Mucosa of descending colon (tissue), 3 donors: ENCODE measurements at regions not wholly inside any gene's neighbourhood (a gene's known extent, or its start where the extent isn't known, plus 50 kb on each side); places are given as distances from the start of the nearest gene placed in this dataset.

Source experiments
- ATAC-seq: fragments of 200-7000 bp; cut with Tn5 transposase; one replicate; pipeline ENCODE4 v1.9.1; 2020; ENCODE audit warnings: mild to moderate bottlenecking, moderate library complexity
- DNase-seq, 3 donors: peaks; one replicate each; pipeline ENCODE4 v3.0.0-alpha.2; 2020
- H3K36me3 ChIP-seq: fragments of 200-600 bp; one replicate; pipeline ENCODE4 v1.8.0; 2021; ENCODE audit warnings: low read depth, mild to moderate bottlenecking
- H3K4me1 ChIP-seq: fragments of 200-600 bp; one replicate; pipeline ENCODE4 v1.8.0; 2021; ENCODE audit warnings: low read depth, mild to moderate bottlenecking
- H3K4me3 ChIP-seq: fragments of 200-600 bp; one replicate; pipeline ENCODE4 v1.8.0; 2021; ENCODE audit warnings: mild to moderate bottlenecking
- H3K9me3 ChIP-seq: fragments of 200-600 bp; one replicate; pipeline ENCODE4 v1.8.0; 2021; ENCODE audit warnings: mild to moderate bottlenecking
- intact Hi-C, 2 donors: fragments of 100-400 bp; cut with DNase I in 1 of 2; cut with micrococcal nuclease in 1 of 2; formaldehyde crosslinking; loops; one replicate each; pipeline versions ENCODE4 v1.11.0 to v1.11.1; 2022; cut with DNase I, micrococcal nuclease
- TF ChIP-seq, protein P1 (sequence below): fragments of 200-600 bp; IDR thresholded peaks from one replicate; pipeline ENCODE4 v1.8.0; 2022; ENCODE audit warnings: antibody characterized with exemption, mild to moderate bottlenecking
- donor health status: DM: no; HTN: no; CAD: no; lungs with moderate emphysema.
- donor health status: DM: no; HTN: no; CAD: no.
- donor health status: DM: no; HTN: yes; CAD: no.

- Histone ChIP-seq H3K9me3 (no peaks in the 10 kb centered on the region), H3K4me1 (no peaks in the 10 kb centered on the region), H3K36me3 (no peaks in the 10 kb centered on the region), H3K4me3 (no peak overlapping the region)
- DNase-seq (no peak), ATAC-seq (no peak)
- TF ChIP-seq, protein P1, sequence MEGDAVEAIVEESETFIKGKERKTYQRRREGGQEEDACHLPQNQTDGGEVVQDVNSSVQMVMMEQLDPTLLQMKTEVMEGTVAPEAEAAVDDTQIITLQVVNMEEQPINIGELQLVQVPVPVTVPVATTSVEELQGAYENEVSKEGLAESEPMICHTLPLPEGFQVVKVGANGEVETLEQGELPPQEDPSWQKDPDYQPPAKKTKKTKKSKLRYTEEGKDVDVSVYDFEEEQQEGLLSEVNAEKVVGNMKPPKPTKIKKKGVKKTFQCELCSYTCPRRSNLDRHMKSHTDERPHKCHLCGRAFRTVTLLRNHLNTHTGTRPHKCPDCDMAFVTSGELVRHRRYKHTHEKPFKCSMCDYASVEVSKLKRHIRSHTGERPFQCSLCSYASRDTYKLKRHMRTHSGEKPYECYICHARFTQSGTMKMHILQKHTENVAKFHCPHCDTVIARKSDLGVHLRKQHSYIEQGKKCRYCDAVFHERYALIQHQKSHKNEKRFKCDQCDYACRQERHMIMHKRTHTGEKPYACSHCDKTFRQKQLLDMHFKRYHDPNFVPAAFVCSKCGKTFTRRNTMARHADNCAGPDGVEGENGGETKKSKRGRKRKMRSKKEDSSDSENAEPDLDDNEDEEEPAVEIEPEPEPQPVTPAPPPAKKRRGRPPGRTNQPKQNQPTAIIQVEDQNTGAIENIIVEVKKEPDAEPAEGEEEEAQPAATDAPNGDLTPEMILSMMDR, result no peak
- intact Hi-C loops, result no loop called here
These were observed 50.0 kb upstream of the PDHA1 start for GRCh38 chrX:19293606-19294325.
